HEK293T (cell line): ENCODE measurements at regions not wholly inside any gene's neighbourhood (a gene's known extent, or its start where the extent isn't known, plus 50 kb on each side); places are given as distances from the start of the nearest gene placed in this dataset.

Experiments
- ELF4 ChIP-seq: fragments of 450-650 bp; IDR thresholded peaks from 2 replicates; pipeline ENCODE4 v1.6.1; 2017; ENCODE audit warnings: antibody characterized with exemption
- FOXK2 ChIP-seq: fragments of 450-650 bp; IDR thresholded peaks from 2 replicates; pipeline ENCODE4 v1.6.1; 2016; ENCODE audit warnings: mild to moderate bottlenecking
- FOXM1 ChIP-seq: fragments of 450-650 bp; IDR thresholded peaks from 2 replicates; pipeline ENCODE4 v1.6.1; 2017; ENCODE audit warnings: mild to moderate bottlenecking, borderline replicate concordance

GRCh38 chr15:95916568-95916967, 413.9 kb upstream of the NR2F2 start:
- no peak for TF ChIP-seq FOXK2
- no peak for TF ChIP-seq FOXM1
- no peak for TF ChIP-seq ELF4
